Loucy (cell line): ENCODE measurements at regions not wholly inside any gene's neighbourhood (a gene's known extent, or its start where the extent isn't known, plus 50 kb on each side); places are given as distances from the start of the nearest gene placed in this dataset.

Experiments
- CTCF ChIP-seq: fragments of 200-600 bp; sonication (generic); conservative IDR thresholded peaks from 2 replicates; pipeline ENCODE4 v1.5.1; 2014; ENCODE audit warnings: mild to moderate bottlenecking, antibody characterized with exemption, low read length
- EZH2phosphoT487 ChIP-seq: fragments of 200-600 bp; IDR thresholded peaks from 2 replicates; pipeline ENCODE4 v1.6.1; 2018; ENCODE audit warnings: antibody characterized with exemption, mild to moderate bottlenecking, moderate library complexity, borderline replicate concordance

- TF ChIP-seq CTCF (no peak), EZH2phosphoT487 (no peak)
These were observed 484.3 kb downstream of the DIPK2A start for GRCh38 chr3:144455841-144456440.
